MM.1S (cell line): ENCODE measurements at regions not wholly inside any gene's neighbourhood (a gene's known extent, or its start where the extent isn't known, plus 50 kb on each side); places are given as distances from the start of the nearest gene placed in this dataset.

Experiments
- EZH2 ChIP-seq: fragments of 300-600 bp; sonication (generic); optimal IDR thresholded peaks from 2 replicates; pipeline ENCODE3; 2017; ENCODE audit warnings: low read depth, mild to moderate bottlenecking, antibody characterized with exemption, low read length, mixed read lengths
- TF ChIP-seq, protein P1 (sequence below): fragments of 300-600 bp; sonication (generic); IDR thresholded peaks from 2 replicates; pipeline ENCODE4 v1.5.1; 2016; ENCODE audit warnings: antibody characterized with exemption, low read length, mixed read lengths

GRCh38 chr12:28750946-28751685 lies 398.0 kb upstream of the FAR2 start:
- TF ChIP-seq, protein P1, sequence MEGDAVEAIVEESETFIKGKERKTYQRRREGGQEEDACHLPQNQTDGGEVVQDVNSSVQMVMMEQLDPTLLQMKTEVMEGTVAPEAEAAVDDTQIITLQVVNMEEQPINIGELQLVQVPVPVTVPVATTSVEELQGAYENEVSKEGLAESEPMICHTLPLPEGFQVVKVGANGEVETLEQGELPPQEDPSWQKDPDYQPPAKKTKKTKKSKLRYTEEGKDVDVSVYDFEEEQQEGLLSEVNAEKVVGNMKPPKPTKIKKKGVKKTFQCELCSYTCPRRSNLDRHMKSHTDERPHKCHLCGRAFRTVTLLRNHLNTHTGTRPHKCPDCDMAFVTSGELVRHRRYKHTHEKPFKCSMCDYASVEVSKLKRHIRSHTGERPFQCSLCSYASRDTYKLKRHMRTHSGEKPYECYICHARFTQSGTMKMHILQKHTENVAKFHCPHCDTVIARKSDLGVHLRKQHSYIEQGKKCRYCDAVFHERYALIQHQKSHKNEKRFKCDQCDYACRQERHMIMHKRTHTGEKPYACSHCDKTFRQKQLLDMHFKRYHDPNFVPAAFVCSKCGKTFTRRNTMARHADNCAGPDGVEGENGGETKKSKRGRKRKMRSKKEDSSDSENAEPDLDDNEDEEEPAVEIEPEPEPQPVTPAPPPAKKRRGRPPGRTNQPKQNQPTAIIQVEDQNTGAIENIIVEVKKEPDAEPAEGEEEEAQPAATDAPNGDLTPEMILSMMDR = no peak
- no peak for TF ChIP-seq EZH2
